ENCODE measurements at regions not wholly inside any gene's neighbourhood (a gene's known extent, or its start where the extent isn't known, plus 50 kb on each side); places are given as distances from the start of the nearest gene placed in this dataset.
"Not testable (repeated sequence)": the region's sequence is repeated elsewhere in the genome, so short reads cannot be mapped to it uniquely, and the experiment has no call there.

GRCh38 chr9:41650086-41650485 is 461.0 kb upstream of the ZNG1F start:
- not testable (repeated sequence) for H3K4me3 ChIP-seq (ENCODE audit: low read length); DNase-seq (ENCODE audit: low read depth, low spot score)

GRCh38 chr9:41648564-41648963 is 459.4 kb upstream of the ZNG1F start:
- H3K4me3 ChIP-seq (ENCODE audit: low read length); DNase-seq (ENCODE audit: low read depth, low spot score): not testable (repeated sequence)

GRCh38 chr9:41646246-41646645 is 457.1 kb upstream of the ZNG1F start:
- not testable (repeated sequence) for H3K4me3 ChIP-seq (ENCODE audit: low read length); DNase-seq (ENCODE audit: low read depth, low spot score)

GRCh38 chr9:41643571-41644279 is 454.6 kb upstream of the ZNG1F start:
- H3K4me3 ChIP-seq (ENCODE audit: low read length), result peak overlapping the region; percentile 48
- DNase-seq (ENCODE audit: low read depth, low spot score), result peak; percentile 60

GRCh38 chr9:41633726-41634125 is 444.6 kb upstream of the ZNG1F start:
- not testable (repeated sequence) for DNase-seq (ENCODE audit: low read depth, low spot score); H3K4me3 ChIP-seq (ENCODE audit: low read length)

GRCh38 chr9:41623666-41624065 is 434.5 kb upstream of the ZNG1F start:
- not testable (repeated sequence) for DNase-seq (ENCODE audit: low read depth, low spot score); H3K4me3 ChIP-seq (ENCODE audit: low read length)

- not testable (repeated sequence) for DNase-seq (ENCODE audit: low read depth, low spot score); H3K4me3 ChIP-seq (ENCODE audit: low read length)
Observed at GRCh38 chr9:41619254-41619653, 430.1 kb upstream of the ZNG1F start.

- H3K4me3 ChIP-seq (ENCODE audit: low read length); DNase-seq (ENCODE audit: low read depth, low spot score): not testable (repeated sequence)
Observed at GRCh38 chr9:41606961-41607547, 417.9 kb upstream of the ZNG1F start.

- not testable (repeated sequence) for DNase-seq (ENCODE audit: low read depth, low spot score)
Observed at GRCh38 chr9:41565572-41565971, 376.5 kb upstream of the ZNG1F start.

More at GRCh38 chr9:41565572-41565971, 376.5 kb upstream of the ZNG1F start:
- H3K4me3 ChIP-seq (ENCODE audit: low read length), result not testable (repeated sequence)
